IPS-18a (cell line): ENCODE measurements at regions not wholly inside any gene's neighbourhood (a gene's known extent, or its start where the extent isn't known, plus 50 kb on each side); places are given as distances from the start of the nearest gene placed in this dataset.

Experiments used
- H3K27ac ChIP-seq: one replicate; pipeline ENCODE4 v1.5.1; 2013; ENCODE audit warnings: low read length
- H3K27me3 ChIP-seq: one replicate; pipeline ENCODE4 v1.6.1; 2013; ENCODE audit warnings: mild to moderate bottlenecking, low read length; ENCODE audit not compliant: control insufficient read depth, insufficient read depth
- H3K36me3 ChIP-seq: one replicate; pipeline ENCODE4 v1.6.1; 2013; ENCODE audit warnings: low read depth, low read length; ENCODE audit not compliant: control insufficient read depth
- H3K4me1 ChIP-seq: one replicate; pipeline ENCODE4 v1.6.1; 2013; ENCODE audit warnings: low read depth, low read length; ENCODE audit not compliant: control insufficient read depth
- H3K4me3 ChIP-seq: one replicate; pipeline ENCODE4 v1.5.1; 2013; ENCODE audit warnings: low read length
- H3K9ac ChIP-seq: one replicate; pipeline ENCODE4 v1.6.1; 2013; ENCODE audit warnings: mild to moderate bottlenecking, low read length, moderate library complexity
- H3K9me3 ChIP-seq: one replicate; pipeline ENCODE4 v1.6.1; 2013; ENCODE audit warnings: low read depth, low read length; ENCODE audit not compliant: control insufficient read depth

- Histone ChIP-seq H3K36me3 (no peaks in the 10 kb centered on the region), H3K27ac (no peak overlapping the region), H3K4me1 (peaks cover 2% of the 10 kb centered on the region), H3K4me3 (no peak overlapping the region), H3K9ac (no peak overlapping the region), H3K27me3 (no peaks in the 10 kb centered on the region), H3K9me3 (no peaks in the 10 kb centered on the region)
Measured at GRCh38 chr11:134581966-134582769, 170.1 kb upstream of the B3GAT1 start.

GRCh38 chr11:134581121-134581626, 169.1 kb upstream of the B3GAT1 start:
- H3K27ac ChIP-seq = no peak overlapping the region
- H3K36me3 ChIP-seq = no peaks in the 10 kb centered on the region
- H3K27me3 ChIP-seq = no peaks in the 10 kb centered on the region
- no peak overlapping the region for H3K9ac ChIP-seq
- no peaks in the 10 kb centered on the region for H3K9me3 ChIP-seq
- H3K4me3 ChIP-seq = no peak overlapping the region
- peaks cover 3% of the 10 kb centered on the region for H3K4me1 ChIP-seq

- Histone ChIP-seq H3K4me3 (no peak overlapping the region), H3K27ac (no peak overlapping the region), H3K9me3 (no peaks in the 10 kb centered on the region), H3K9ac (no peak overlapping the region), H3K36me3 (no peaks in the 10 kb centered on the region), H3K4me1 (peaks cover 6% of the 10 kb centered on the region), H3K27me3 (no peaks in the 10 kb centered on the region)
Measured at GRCh38 chr11:134580610-134580975, 168.6 kb upstream of the B3GAT1 start.

GRCh38 chr11:134579724-134580609, 167.9 kb upstream of the B3GAT1 start:
- Histone ChIP-seq H3K27ac (no peak overlapping the region), H3K9ac (no peak overlapping the region), H3K9me3 (no peaks in the 10 kb centered on the region), H3K4me1 (peaks cover 6% of the 10 kb centered on the region), H3K27me3 (no peaks in the 10 kb centered on the region), H3K36me3 (no peaks in the 10 kb centered on the region), H3K4me3 (no peak overlapping the region)

- H3K9me3 ChIP-seq = no peaks in the 10 kb centered on the region
- no peaks in the 10 kb centered on the region for H3K36me3 ChIP-seq
- H3K4me3 ChIP-seq = no peak overlapping the region
- peaks cover 4% of the 10 kb centered on the region for H3K4me1 ChIP-seq
- no peaks in the 10 kb centered on the region for H3K27me3 ChIP-seq
- no peak overlapping the region for H3K27ac ChIP-seq
- no peak overlapping the region for H3K9ac ChIP-seq
Measured at GRCh38 chr11:134578807-134579723, 167.0 kb upstream of the B3GAT1 start.

- peaks cover 4% of the 10 kb centered on the region for H3K4me1 ChIP-seq
- H3K9me3 ChIP-seq = no peaks in the 10 kb centered on the region
- no peaks in the 10 kb centered on the region for H3K27me3 ChIP-seq
- no peak overlapping the region for H3K4me3 ChIP-seq
- no peak overlapping the region for H3K9ac ChIP-seq
- H3K36me3 ChIP-seq = no peaks in the 10 kb centered on the region
- H3K27ac ChIP-seq = no peak overlapping the region
Measured at GRCh38 chr11:134577751-134578395, 165.8 kb upstream of the B3GAT1 start.

- Histone ChIP-seq H3K27me3 (no peaks in the 10 kb centered on the region), H3K4me1 (peaks cover 4% of the 10 kb centered on the region), H3K9ac (no peak overlapping the region), H3K27ac (no peak overlapping the region), H3K9me3 (no peaks in the 10 kb centered on the region), H3K4me3 (no peak overlapping the region), H3K36me3 (no peaks in the 10 kb centered on the region)
Measured at GRCh38 chr11:134576721-134577171, 164.7 kb upstream of the B3GAT1 start.

GRCh38 chr11:134576286-134576685, 164.2 kb upstream of the B3GAT1 start:
- Histone ChIP-seq H3K36me3 (no peaks in the 10 kb centered on the region), H3K27ac (no peak overlapping the region), H3K4me3 (no peak overlapping the region), H3K9me3 (no peaks in the 10 kb centered on the region), H3K9ac (no peak overlapping the region), H3K27me3 (no peaks in the 10 kb centered on the region), H3K4me1 (peaks cover 4% of the 10 kb centered on the region)

- Histone ChIP-seq H3K36me3 (no peaks in the 10 kb centered on the region), H3K27ac (no peak overlapping the region), H3K9ac (no peak overlapping the region), H3K4me3 (no peak overlapping the region), H3K27me3 (no peaks in the 10 kb centered on the region), H3K9me3 (no peaks in the 10 kb centered on the region), H3K4me1 (peaks cover 8% of the 10 kb centered on the region)
Measured at GRCh38 chr11:134575504-134576230, 163.6 kb upstream of the B3GAT1 start.

- no peak overlapping the region for H3K27ac ChIP-seq
- no peaks in the 10 kb centered on the region for H3K9me3 ChIP-seq
- H3K4me3 ChIP-seq = no peak overlapping the region
- no peak overlapping the region for H3K9ac ChIP-seq
- H3K36me3 ChIP-seq = no peaks in the 10 kb centered on the region
- no peaks in the 10 kb centered on the region for H3K27me3 ChIP-seq
- peaks cover 10% of the 10 kb centered on the region for H3K4me1 ChIP-seq
Measured at GRCh38 chr11:134574947-134575346, 162.9 kb upstream of the B3GAT1 start.
